HG03095 (cell line): ENCODE measurements at regions not wholly inside any gene's neighbourhood (a gene's known extent, or its start where the extent isn't known, plus 50 kb on each side); places are given as distances from the start of the nearest gene placed in this dataset.
"Not testable (repeated sequence)": the region's sequence is repeated elsewhere in the genome, so short reads cannot be mapped to it uniquely, and the experiment has no call there.

Experiments
- ATAC-seq: cut with Tn5 transposase; IDR thresholded peaks from one replicate; pipeline ENCODE4 v1.9.1; 2021; ENCODE audit warnings: moderate library complexity; ENCODE audit not compliant: unreplicated experiment

DNA sequence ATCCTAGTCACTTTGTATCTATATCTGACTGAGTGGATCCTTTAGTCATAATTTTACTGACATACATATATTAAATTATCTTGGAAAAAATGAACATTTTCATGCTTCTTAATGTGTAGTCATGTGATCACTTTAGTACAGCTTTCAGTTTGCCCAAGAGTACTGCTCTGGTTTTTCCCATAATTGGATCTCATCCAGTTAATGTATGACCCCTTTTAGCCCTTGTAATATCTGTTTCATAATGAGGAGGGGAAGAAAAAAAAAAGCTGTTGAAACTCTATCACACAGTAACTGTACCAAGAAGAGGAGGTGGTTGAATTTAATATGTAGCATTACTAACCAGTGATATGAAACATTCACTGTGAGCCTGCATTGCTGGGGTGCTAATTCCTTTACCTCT is 328.7 kb downstream of the PTPRC start:
- no peak for ATAC-seq

DNA sequence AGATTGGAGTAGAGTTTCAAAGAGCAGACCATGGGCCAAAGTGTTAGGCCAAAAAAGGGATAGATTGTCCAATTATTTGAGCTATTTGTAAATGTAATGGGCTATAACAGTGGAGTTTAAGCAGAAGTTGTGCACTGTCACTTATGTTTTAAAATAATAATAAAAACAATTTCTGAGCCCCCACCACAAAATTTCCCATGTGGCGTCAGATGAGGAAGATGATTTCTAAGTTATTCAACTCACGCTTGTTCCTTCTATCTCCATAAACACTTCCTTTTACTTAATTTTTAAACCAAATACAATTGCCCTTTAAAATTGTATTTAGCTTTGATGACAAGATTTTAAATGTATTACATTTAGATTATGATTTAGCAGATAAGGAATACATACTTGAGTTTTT is 330.0 kb downstream of the PTPRC start:
- ATAC-seq, result no peak

DNA sequence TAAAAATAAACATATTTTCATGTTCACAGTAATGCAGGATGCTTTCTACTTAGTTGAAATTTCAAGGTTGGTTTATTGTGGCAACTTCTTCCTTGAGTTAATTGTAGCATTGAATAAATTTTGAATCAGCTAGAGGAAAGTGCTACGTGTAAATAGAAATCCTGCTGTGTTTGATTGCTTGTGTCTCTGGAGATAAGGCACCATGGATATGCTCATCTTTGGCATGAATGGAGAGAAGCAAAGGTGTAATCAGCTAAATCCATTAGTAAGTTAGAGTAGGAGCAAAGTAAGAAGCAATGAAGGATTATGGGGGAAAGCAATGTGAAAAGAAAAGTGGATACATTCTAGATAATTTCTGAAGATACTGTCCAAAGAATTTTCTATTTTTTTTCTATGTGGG is 331.1 kb downstream of the PTPRC start:
- no peak for ATAC-seq

DNA sequence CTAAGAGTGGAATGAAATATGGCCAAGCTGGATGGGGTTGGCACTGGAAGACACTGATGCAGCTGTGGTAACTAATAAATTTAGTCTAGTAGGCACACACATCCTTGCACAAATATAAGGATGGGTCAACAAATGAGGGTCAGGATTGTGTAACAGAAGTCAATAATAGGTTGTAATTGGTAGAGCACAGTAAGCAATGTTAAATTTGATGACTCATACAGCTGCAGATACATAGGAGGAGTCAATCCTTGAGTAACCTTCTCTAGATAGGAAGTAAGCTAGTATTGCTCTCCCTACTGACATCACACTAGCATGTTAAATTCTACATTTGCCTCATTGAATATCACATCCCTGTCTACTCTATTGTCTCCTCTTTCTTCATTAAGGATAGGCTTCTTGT is 332.1 kb downstream of the PTPRC start:
- no peak for ATAC-seq

DNA sequence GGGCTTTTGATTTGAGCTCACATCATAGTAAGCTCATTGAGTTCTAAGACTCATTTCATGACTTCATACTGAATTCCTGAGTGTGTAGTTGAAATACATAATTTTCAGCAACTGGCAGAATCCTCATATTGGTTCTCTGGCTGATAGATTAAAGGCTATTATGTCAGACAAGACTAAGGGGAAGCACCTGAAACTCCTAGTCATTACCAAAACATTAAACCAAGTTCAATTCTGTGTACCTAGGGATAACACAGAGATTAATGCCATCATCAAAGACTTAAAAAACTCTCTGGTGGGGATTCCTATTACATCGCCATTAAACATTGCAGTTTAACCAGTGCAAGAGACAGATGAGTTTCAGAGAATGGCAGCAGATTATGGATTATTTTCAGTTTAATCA is 339.1 kb downstream of the PTPRC start:
- ATAC-seq, result no peak

DNA sequence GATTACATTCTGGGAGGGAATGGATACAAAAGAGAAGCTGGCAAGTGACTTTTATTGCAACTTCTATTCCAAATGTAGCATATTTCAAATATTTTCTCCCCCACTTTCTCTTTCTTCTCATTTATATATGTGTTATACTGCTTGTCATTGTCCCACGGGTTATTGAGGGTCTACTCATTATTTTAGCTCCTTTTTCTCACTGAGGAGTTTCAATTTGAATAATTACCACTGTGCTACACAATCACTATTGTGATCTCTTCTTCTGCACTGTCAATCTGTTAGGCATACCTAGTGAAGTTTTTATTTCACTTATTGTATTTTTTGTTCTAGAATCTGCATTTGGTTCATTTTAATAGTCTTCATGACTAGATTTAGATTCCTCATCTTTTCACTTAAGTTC is 339.7 kb downstream of the PTPRC start:
- ATAC-seq, result no peak

DNA sequence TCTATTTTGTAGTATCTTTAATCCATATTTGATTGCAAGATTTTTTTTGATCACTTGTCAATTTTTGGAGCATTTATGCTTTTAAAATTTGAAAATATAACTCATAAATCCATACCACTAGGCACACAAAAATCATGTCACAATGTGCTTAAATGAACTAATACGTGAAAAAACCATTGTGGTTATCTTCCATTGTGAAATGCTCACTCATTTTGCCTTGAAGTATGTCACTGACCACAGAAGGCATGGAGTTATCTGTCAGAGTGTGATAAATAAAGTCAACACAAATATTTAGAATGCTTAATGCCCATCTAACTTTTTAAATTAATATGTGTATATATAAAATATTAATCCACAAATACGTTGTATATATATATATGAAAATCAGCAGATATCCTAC is 347.2 kb downstream of the PTPRC start:
- ATAC-seq, result no peak

DNA sequence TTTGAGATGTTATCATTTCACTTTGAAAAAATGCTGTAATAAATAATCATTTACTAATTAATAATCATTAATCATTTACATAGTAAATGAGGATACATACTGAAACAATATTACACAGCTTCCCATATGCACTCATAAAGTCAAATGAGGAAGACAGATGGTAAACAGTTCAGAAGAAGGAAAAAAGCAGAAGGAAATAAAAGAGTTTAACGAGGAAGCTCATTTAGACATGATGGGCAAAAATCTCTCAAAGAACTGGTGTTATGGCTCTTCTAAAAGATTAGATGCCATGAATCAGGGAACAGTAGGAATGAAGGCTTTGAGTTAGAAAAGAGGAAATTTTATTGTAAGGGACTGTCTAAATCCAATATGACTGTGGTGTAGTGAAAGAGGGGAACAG is 347.6 kb downstream of the PTPRC start:
- no peak for ATAC-seq

DNA sequence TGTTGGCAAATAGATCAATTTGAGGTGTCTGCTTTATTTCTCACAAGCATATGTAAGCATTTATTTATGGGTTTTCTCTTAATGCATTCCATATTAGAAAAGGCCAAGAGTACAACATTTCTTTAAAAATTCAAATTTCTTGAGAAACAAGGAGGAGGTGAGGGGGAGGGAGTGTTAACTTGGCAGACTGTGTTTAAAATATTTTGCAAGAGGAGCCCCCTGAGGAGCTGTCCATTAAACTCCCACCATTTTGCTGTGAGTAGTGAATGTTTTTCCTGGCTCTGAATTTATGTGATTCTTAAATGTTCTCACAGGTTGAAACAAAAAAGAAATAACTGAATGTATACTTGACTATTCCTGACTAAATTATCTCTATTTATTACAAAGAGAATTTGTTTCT is 363.8 kb downstream of the PTPRC start:
- no peak for ATAC-seq

DNA sequence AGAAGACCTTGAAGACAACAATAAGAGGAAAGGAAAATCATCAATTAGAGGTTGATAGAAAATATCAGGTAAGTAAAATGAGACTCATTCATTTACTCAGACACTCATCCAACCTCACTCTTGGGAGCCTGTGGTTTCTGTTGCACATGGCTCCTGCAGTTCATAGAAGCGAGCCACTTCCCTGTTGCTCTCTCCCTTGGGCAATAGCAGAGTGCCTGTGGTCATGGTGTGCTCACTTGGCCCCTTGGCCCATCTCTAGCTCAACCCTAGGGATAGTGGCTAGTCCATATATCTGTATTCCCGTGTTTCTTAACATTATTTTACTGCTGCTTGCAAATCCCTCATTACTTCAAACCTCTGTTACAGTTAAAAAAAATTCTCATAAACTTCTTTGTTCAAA is 368.6 kb downstream of the PTPRC start:
- ATAC-seq, result no peak

DNA sequence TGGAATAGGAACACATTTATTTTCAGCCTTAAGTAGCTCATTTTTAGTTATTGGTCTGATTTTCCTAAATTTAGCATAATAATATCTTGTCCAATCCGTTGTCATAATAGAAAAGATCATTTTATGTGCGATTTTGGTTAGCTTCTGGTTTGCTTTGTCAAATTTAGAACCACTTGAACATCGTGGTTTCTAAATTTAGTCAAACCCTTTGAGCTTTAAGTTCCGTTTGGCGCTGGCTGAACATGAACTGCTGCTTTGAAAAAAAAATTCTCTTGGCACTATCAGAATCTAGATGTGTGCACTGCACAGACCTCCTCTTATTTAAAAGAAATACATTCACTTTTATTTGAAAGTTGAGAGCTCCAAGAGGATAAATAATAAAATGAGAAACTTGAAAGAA is 370.6 kb downstream of the PTPRC start:
- ATAC-seq, result peak; percentile 61

DNA sequence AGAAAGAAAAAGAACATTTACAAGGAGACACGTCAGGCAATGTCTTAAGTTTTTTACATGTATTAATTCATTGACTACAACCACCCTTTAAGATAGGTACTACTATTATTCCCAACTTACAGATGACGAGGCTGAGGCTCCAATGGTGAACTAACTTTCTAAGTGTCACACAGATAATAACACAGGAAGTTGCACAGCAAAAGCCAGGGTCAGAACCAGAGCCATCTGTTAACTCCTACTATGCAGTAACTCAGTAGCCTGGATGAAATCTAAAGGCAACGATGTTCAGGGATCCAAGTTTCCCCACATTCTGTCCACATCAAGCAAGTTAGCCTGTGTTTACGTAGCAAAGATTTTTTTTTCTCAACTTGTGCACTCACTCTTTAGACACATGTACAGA is 371.7 kb downstream of the PTPRC start:
- ATAC-seq, result no peak

DNA sequence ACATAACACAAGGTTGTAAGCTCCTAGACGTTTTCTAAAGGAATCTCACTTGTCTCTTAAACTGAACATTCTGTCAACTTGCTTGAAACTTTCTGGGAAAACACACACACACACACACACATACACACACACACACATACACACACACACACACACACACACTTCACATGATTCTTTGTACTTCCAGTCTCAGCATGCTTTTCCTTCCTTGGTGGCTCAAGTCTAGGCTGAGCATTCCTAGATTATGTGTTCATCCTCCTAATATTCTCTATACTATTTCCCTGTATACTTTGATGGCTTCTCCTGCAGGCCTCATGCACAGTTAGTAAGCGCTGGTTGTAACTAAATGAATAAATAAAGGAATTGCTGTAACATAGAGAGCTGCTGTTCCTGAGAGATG is 372.1 kb downstream of the PTPRC start:
- ATAC-seq, result no peak

DNA sequence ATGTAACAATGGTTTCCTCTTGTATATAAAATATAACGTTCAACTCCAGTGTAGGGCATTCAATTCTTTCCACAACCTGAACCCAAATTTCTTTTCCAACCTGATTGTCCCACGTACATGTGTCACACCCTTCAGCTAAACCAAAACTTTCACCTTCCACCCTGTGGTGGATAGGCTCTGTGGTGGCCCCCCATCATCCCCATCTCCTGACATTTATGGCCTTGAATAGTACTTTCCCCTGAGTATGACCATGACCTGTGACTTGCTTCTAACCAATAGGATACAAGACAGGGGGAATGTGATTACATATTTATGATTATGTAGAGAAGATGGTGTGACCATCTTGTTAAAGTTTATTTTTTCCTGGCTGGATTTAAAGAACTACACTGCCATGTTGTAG is 377.0 kb downstream of the PTPRC start:
- ATAC-seq, result no peak

DNA sequence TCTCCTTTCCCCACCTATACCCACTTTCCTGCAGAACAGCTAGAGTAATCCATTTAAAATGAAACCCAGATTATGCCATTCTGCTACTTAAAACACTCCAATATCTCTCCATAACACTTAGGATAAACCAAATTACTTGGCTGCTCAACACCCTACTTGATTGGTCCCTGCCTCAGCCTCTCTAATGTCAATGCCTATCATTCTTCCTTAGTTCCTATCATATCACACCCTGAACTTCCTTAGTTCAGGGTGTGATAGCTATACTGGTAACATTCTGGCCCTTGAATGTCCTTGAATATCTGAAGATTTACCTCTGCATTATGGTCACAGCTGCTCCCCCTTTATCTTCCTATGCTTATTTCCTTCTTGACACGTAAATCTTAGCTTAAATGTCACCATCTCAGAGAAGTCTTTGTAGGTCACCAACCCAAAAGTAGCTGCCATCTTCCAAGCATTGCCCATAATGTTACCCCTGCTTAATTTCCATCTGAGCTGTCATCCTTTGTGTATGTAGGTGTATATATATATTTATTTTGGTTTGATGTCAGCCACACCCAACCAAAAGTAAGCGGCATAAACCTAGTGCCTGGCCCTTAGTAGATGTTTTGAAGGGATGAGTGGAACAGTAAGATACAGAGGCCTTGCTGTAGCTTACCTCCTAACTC is 379.8 kb downstream of the PTPRC start:
- ATAC-seq, result no peak

DNA sequence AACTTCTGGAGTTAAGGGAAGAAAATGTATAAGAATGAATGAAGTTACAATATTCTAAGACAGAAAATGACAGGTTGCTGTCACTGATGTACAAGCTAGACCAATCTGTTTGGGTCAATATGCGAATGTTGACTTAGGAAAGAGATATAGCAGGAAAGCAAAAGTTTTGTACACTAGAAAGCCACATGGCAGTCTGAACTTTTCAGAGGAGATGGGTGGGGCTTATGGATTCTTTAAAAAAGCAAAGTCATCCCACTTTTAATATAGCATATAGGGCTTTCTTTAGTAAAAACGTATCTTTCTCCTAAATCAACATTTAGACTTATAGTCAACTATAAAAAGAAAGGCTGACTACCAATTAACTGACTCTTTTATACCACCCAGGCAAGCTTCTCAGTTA is 381.2 kb downstream of the PTPRC start:
- no peak for ATAC-seq

DNA sequence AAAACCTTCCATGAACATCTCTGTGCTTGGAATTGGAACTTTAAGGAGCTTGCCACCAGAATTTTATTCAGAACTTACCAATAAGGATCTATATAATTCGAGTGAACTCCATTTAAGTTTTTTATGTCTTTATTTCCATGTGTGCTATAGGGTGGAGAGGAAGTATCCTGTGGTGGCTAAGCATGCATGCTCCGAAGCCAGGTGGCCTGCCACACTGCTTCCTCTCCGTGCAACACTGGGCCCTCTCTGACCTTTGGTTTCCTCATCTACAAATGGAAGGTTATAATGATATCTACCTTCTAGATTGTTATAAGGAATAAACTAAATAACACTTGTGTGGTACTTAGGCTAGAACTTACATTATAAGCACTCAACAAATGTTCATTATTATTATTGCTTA is 382.1 kb downstream of the PTPRC start:
- ATAC-seq, result no peak

DNA sequence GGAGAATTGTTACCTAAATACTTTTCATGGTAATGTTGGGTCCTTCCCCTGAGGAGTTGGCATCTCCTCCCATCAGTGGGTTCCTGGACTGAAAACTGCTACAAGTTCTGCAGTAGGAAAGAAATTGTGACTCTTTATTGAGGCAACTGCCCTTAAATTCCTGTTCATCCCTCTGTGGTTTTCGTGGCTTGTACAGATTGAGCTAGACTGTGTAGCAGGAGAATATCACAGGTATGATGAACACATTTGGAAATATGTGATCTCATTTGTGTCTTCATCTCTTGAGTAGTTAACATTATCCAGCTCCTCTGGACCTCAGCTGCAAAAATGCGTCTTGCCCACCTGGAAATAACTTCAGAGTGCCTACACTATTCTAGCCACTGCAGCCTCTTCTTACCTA is 390.6 kb downstream of the PTPRC start:
- ATAC-seq, result no peak

DNA sequence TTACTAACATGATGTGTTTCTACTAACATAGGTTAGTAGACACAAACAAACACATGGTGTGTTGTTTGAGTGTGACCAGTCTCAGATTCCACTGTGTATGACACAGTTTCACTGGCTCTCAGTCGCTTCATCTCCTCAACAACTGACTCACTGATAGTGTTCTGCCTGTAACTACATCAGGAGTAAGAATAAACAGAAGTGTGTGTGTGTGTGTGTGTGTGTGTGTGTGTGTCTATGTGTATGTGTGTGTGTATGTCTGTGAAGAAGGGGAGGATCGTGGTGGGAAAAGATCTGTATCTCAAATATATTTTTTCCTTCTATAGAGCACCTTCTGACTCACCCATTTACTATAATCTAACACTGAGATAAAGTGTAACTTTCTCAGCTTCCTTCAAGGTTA is 391.0 kb downstream of the PTPRC start:
- no peak for ATAC-seq

DNA sequence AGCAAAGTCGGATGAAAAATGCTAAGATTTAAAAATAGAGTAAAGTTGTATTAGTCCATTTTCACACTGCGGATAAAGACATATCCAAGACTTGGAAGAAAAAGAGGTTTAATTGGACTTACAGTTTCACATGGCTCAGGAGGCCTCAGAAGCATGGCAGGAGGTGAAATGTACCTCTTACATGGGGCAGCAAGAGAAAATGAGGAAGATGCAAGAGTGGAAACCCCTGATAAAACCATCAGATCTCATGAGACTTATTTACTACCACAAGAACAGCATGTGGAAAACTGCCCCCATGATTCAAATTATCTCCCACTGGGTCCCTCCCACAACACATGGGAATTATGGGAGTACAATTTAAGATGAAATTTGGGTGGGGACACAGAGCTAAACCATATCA is 391.7 kb downstream of the PTPRC start:
- not testable (repeated sequence) for ATAC-seq

DNA sequence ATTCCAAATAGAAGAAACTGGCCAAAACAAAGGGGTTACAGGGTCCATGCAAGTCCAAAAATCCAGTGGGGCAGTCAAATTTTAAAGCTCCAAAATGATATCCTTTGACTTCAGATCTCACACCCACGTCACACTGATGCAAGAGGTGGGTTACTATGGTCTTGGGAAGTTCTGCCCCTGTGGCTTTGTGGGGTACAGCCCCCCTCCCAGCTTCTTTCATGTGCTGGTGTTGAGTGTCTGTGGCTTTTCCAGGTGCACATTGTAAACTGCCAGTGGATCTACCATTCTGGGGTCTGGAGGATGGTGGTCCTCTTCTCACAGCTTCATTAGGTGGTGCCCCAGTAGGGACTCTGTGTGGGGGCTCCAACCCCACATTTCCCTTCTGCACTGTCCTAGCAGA is 392.3 kb downstream of the PTPRC start:
- not testable (repeated sequence) for ATAC-seq

DNA sequence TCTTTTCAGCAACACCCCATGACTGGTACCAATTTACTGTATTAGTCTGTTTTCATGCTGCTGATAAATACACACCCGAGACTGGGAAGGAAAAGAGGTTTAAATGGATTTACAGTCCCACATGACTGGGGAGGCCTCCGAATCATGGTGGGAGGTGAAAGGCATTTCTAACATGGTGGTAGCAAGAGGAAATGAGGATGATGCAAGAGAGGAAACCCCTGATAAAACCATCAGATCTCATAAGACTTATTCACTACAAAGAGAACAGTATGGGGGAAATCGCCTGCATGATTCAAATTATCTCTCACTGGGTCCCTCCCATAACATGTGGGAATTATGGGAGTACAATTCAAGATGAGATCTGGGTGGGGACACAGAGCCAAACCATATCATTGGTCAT is 393.6 kb downstream of the PTPRC start:
- ATAC-seq, result not testable (repeated sequence)

DNA sequence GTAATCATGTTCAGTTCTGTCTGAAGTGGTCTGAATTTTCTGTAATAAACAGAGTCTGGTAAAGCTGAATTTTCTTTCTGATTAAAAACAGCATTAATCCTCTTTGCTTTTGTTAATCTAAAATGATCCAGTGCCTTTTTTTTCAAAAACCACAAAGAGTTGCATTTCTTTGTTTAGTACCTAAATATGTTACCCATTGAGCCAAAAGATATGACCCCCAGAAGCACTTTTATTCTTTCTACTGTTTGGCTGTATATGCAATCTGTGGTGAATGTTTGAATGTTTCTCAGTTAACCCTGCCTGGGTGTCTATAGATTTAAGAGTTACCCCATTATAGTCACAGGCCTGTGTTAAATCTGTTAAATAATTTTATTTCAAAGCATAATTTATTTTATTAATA is 394.8 kb downstream of the PTPRC start:
- ATAC-seq, result no peak

DNA sequence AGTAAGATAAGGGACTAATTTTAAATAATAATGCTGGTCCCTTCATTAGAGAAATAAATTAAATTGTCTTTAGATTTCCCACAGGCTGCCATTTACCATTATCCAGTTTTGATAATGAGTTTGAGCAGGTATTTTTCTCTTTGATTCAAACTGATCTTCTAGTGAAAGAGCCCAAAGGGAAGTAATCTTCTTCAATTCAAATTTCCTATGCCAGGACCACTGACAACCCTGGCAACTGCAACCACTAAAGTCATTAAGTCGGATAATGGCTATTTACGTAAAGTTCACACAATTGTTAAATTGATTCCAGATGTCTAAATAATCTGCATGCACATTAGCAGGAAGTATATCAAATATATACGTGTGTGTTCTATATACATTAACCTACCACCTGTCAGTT is 399.3 kb downstream of the PTPRC start:
- ATAC-seq, result no peak
